HEK293T (cell line): ENCODE measurements at regions not wholly inside any gene's neighbourhood (a gene's known extent, or its start where the extent isn't known, plus 50 kb on each side); places are given as distances from the start of the nearest gene placed in this dataset.

Source experiments
- ELF4 ChIP-seq: fragments of 450-650 bp; IDR thresholded peaks from 2 replicates; pipeline ENCODE4 v1.6.1; 2017; ENCODE audit warnings: antibody characterized with exemption
- FOXA1 ChIP-seq: fragments of 450-650 bp; IDR thresholded peaks from 2 replicates; pipeline ENCODE4 v1.6.1; 2016; ENCODE audit warnings: mild to moderate bottlenecking
- HDGF ChIP-seq: fragments of 450-650 bp; IDR thresholded peaks from 2 replicates; pipeline ENCODE4 v1.6.1; 2017; ENCODE audit warnings: antibody characterized with exemption, borderline replicate concordance
- L3MBTL2 ChIP-seq: fragments of 450-650 bp; conservative IDR thresholded peaks from 2 replicates; pipeline ENCODE4 v1.6.1; 2016; ENCODE audit warnings: mild to moderate bottlenecking
- LEF1 ChIP-seq: fragments of 450-650 bp; IDR thresholded peaks from 2 replicates; pipeline ENCODE4 v1.6.1; 2017; ENCODE audit warnings: mild to moderate bottlenecking, borderline replicate concordance
- NFRKB ChIP-seq: fragments of 450-650 bp; IDR thresholded peaks from 2 replicates; pipeline ENCODE4 v1.6.1; 2016; ENCODE audit warnings: mild to moderate bottlenecking, moderate library complexity
- SP1 ChIP-seq: fragments of 450-650 bp; IDR thresholded peaks from 2 replicates; pipeline ENCODE4 v1.6.1; 2017
- SUZ12 ChIP-seq: fragments of 450-650 bp; IDR thresholded peaks from 2 replicates; pipeline ENCODE4 v1.6.1; 2016; ENCODE audit warnings: mild to moderate bottlenecking
- ZNF384 ChIP-seq: fragments of 450-650 bp; IDR thresholded peaks from 2 replicates; pipeline ENCODE4 v1.6.1; 2016

DNA sequence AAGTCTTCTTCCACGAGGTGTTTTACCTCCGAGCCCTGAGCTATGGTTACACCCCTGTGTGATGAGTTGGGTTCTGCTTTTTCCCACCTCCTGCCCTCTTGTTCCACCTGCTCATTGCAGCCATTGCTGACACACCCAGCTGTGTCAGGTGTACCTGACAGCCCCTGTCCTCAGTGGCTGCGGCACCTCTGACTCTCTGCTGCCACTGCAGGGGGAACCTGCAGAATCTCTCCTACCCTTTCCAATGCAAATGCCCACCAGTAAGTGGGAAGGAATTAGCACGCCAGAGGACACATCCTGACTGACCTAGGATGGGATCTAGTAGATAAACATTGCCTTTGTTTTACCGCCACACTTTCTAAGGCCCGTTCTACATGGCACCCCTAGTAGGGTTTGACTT lies 600.9 kb upstream of the MKI67 start:
- TF ChIP-seq SP1 (no peak), SUZ12 (no peak), FOXA1 (no peak), L3MBTL2 (no peak), HDGF (no peak), ZNF384 (no peak), ELF4 (no peak), NFRKB (no peak), LEF1 (no peak)
